ENCODE measurements at regions not wholly inside any gene's neighbourhood (a gene's known extent, or its start where the extent isn't known, plus 50 kb on each side); places are given as distances from the start of the nearest gene placed in this dataset.

GRCh38 chr12:92431146-92431545 lies 271.6 kb upstream of the PLEKHG7 start:
- no TSS peak for BruUV-seq (replicated peaks)

GRCh38 chr12:92426332-92426731 lies 276.5 kb upstream of the PLEKHG7 start:
- intact Hi-C loops (cut with micrococcal nuclease; ENCODE audit: unreplicated experiment) = no loop called here
- DNase-seq (ENCODE audit: low spot score) = no peak
- H3K79me2 ChIP-seq (ENCODE audit: insufficient read depth, low read depth, low read length) = no peaks in the 10 kb centered on the region
- ChIA-PET POLR2A (interaction anchor here (1.0 to 1.5 kb wide), 3 partner anchors 9 to 23 kb away, joined by 3 read pairs; no protein-coding TSS in a partner anchor), CTCF (ENCODE audit: unreplicated experiment) (no interaction called here)
- no peaks in the 10 kb centered on the region for H3K9me2 ChIP-seq (ENCODE audit: insufficient read depth, low read length)
- H2AFZ ChIP-seq (ENCODE audit: low read length) = no peak overlapping the region
- H3K27ac ChIP-seq (ENCODE audit: low read depth, low read length, poor library complexity, severe bottlenecking) = no peak overlapping the region
- no peak overlapping the region for H3K4me2 ChIP-seq (ENCODE audit: low read length)
- H3K4me1 ChIP-seq (ENCODE audit: insufficient read depth, low read length, poor library complexity, severe bottlenecking) = peaks cover 20% of the 10 kb centered on the region
- H3K9me3 ChIP-seq (ENCODE audit: low read length) = no peaks in the 10 kb centered on the region
- H3K36me3 ChIP-seq (ENCODE audit: insufficient read depth, low read length) = no peaks in the 10 kb centered on the region
- TF ChIP-seq EZH2phosphoT487 (IDR thresholded peaks at IDR 0.05; ENCODE audit: borderline replicate concordance, low read depth, low read length) (no peak), CTCF (conservative IDR thresholded peaks at IDR 0.05; ENCODE audit: low read length) (no peak)
- BruUV-seq (replicated peaks) = no TSS peak
- no peak overlapping the region for H3K4me3 ChIP-seq (ENCODE audit: low read depth, low read length, poor library complexity, severe bottlenecking)
- no peaks in the 10 kb centered on the region for H4K20me1 ChIP-seq (ENCODE audit: insufficient read depth, low read length)

More at GRCh38 chr12:92431146-92431545, 271.6 kb upstream of the PLEKHG7 start:
- DNase-seq (ENCODE audit: low spot score) = peak; percentile 68
- H3K27ac ChIP-seq (ENCODE audit: low read depth, low read length, poor library complexity, severe bottlenecking) = peak overlapping the region; percentile 6
- H3K9me3 ChIP-seq (ENCODE audit: low read length) = peaks cover 10% of the 10 kb centered on the region; the same call in 1 of the 2 replicates
- peak overlapping the region; percentile 4; the same call in 1 of the 2 replicates for H2AFZ ChIP-seq (ENCODE audit: low read length)
- CTCF ChIA-PET (ENCODE audit: unreplicated experiment) = no interaction called here
- TF ChIP-seq EZH2phosphoT487 (IDR thresholded peaks at IDR 0.05; ENCODE audit: borderline replicate concordance, low read depth, low read length) = no peak
- peak; percentile 68 for TF ChIP-seq CTCF (conservative IDR thresholded peaks at IDR 0.05; ENCODE audit: low read length)
- no peaks in the 10 kb centered on the region for H3K79me2 ChIP-seq (ENCODE audit: insufficient read depth, low read depth, low read length)
- H4K20me1 ChIP-seq (ENCODE audit: insufficient read depth, low read length) = no peaks in the 10 kb centered on the region
- H3K4me3 ChIP-seq (ENCODE audit: low read depth, low read length, poor library complexity, severe bottlenecking) = no peak overlapping the region
- H3K36me3 ChIP-seq (ENCODE audit: insufficient read depth, low read length) = no peaks in the 10 kb centered on the region; the same call in 1 of the 2 replicates
- peaks cover 51% of the 10 kb centered on the region for H3K4me1 ChIP-seq (ENCODE audit: insufficient read depth, low read length, poor library complexity, severe bottlenecking)
- intact Hi-C loops (cut with micrococcal nuclease; ENCODE audit: unreplicated experiment) = no loop called here
- POLR2A ChIA-PET = interaction anchor here (0.6 to 2.5 kb wide), 13 partner anchors 8 to 386 kb away, joined by 3 to 13 read pairs (median 4); no protein-coding TSS in a partner anchor
- H3K9me2 ChIP-seq (ENCODE audit: insufficient read depth, low read length) = no peaks in the 10 kb centered on the region
- no peak overlapping the region for H3K4me2 ChIP-seq (ENCODE audit: low read length)

- ChIA-PET CTCF (ENCODE audit: unreplicated experiment) (no interaction called here), POLR2A (interaction anchor here (0.6 to 2.7 kb wide), 6 partner anchors 10 to 1722 kb away, joined by 3 to 14 read pairs (median 3); no protein-coding TSS in a partner anchor)
- Histone ChIP-seq H3K4me1 (ENCODE audit: insufficient read depth, low read length, poor library complexity, severe bottlenecking) (peaks cover 13% of the 10 kb centered on the region), H3K9me3 (ENCODE audit: low read length) (no peaks in the 10 kb centered on the region), H2AFZ (ENCODE audit: low read length) (no peak overlapping the region), H3K79me2 (ENCODE audit: insufficient read depth, low read depth, low read length) (no peaks in the 10 kb centered on the region), H3K27ac (ENCODE audit: low read depth, low read length, poor library complexity, severe bottlenecking) (no peak overlapping the region), H3K36me3 (ENCODE audit: insufficient read depth, low read length) (no peaks in the 10 kb centered on the region), H3K9me2 (ENCODE audit: insufficient read depth, low read length) (no peaks in the 10 kb centered on the region), H4K20me1 (ENCODE audit: insufficient read depth, low read length) (no peaks in the 10 kb centered on the region), H3K4me3 (ENCODE audit: low read depth, low read length, poor library complexity, severe bottlenecking) (no peak overlapping the region), H3K4me2 (ENCODE audit: low read length) (no peak overlapping the region)
- DNase-seq (ENCODE audit: low spot score) = no peak
- no peak for TF ChIP-seq CTCF (conservative IDR thresholded peaks at IDR 0.05; ENCODE audit: low read length)
- no peak for TF ChIP-seq EZH2phosphoT487 (IDR thresholded peaks at IDR 0.05; ENCODE audit: borderline replicate concordance, low read depth, low read length)
- intact Hi-C loops (cut with micrococcal nuclease; ENCODE audit: unreplicated experiment) = no loop called here
- no TSS peak for BruUV-seq (replicated peaks)
Measured at GRCh38 chr12:92425165-92425564, 277.6 kb upstream of the PLEKHG7 start.

Measured in OCI-LY7 (cell line).